ENCODE measurements at regions not wholly inside any gene's neighbourhood (a gene's known extent, or its start where the extent isn't known, plus 50 kb on each side); places are given as distances from the start of the nearest gene placed in this dataset.

GRCh38 chr21:27713154-27714109 is 746.5 kb upstream of the ADAMTS5 start:
- DNase-seq (ENCODE audit: low read depth, low spot score) = no peak
- in situ Hi-C loops (cut with HindIII; ENCODE audit: low pct_unique_long_range_greater_than_20kb, low sequenced_read_pairs) = no loop called here

- in situ Hi-C loops (cut with HindIII; ENCODE audit: low pct_unique_long_range_greater_than_20kb, low sequenced_read_pairs) = no loop called here
Observed at GRCh38 chr21:27704567-27705166, 737.8 kb upstream of the ADAMTS5 start.

GRCh38 chr21:27703791-27704190 is 736.9 kb upstream of the ADAMTS5 start:
- in situ Hi-C loops (cut with HindIII; ENCODE audit: low pct_unique_long_range_greater_than_20kb, low sequenced_read_pairs) = no loop called here
- no peak for DNase-seq (ENCODE audit: low read depth, low spot score)

More at GRCh38 chr21:27704567-27705166, 737.8 kb upstream of the ADAMTS5 start:
- DNase-seq (ENCODE audit: low read depth, low spot score) = no peak

GRCh38 chr21:27700974-27701614 is 734.2 kb upstream of the ADAMTS5 start:
- in situ Hi-C loops (cut with HindIII; ENCODE audit: low pct_unique_long_range_greater_than_20kb, low sequenced_read_pairs) = no loop called here
- DNase-seq (ENCODE audit: low read depth, low spot score) = peak; percentile 85

GRCh38 chr21:27695246-27695645 is 728.4 kb upstream of the ADAMTS5 start:
- in situ Hi-C loops (cut with HindIII; ENCODE audit: low pct_unique_long_range_greater_than_20kb, low sequenced_read_pairs) = no loop called here
- DNase-seq (ENCODE audit: low read depth, low spot score) = no peak

- in situ Hi-C loops (cut with HindIII; ENCODE audit: low pct_unique_long_range_greater_than_20kb, low sequenced_read_pairs) = no loop called here
- DNase-seq (ENCODE audit: low read depth, low spot score) = peak; percentile 40
Observed at GRCh38 chr21:27694667-27695066, 727.8 kb upstream of the ADAMTS5 start.

- DNase-seq (ENCODE audit: low read depth, low spot score) = peak; percentile 40
- in situ Hi-C loops (cut with HindIII; ENCODE audit: low pct_unique_long_range_greater_than_20kb, low sequenced_read_pairs) = no loop called here
Observed at GRCh38 chr21:27693376-27693775, 726.5 kb upstream of the ADAMTS5 start.

GRCh38 chr21:27691516-27691915 is 724.6 kb upstream of the ADAMTS5 start:
- in situ Hi-C loops (cut with HindIII; ENCODE audit: low pct_unique_long_range_greater_than_20kb, low sequenced_read_pairs) = no loop called here
- DNase-seq (ENCODE audit: low read depth, low spot score) = no peak

- in situ Hi-C loops (cut with HindIII; ENCODE audit: low pct_unique_long_range_greater_than_20kb, low sequenced_read_pairs) = no loop called here
- no peak for DNase-seq (ENCODE audit: low read depth, low spot score)
Observed at GRCh38 chr21:27691006-27691405, 724.1 kb upstream of the ADAMTS5 start.

- in situ Hi-C loops (cut with HindIII; ENCODE audit: low pct_unique_long_range_greater_than_20kb, low sequenced_read_pairs) = no loop called here
- DNase-seq (ENCODE audit: low read depth, low spot score) = no peak
Observed at GRCh38 chr21:27690426-27690825, 723.5 kb upstream of the ADAMTS5 start.

GRCh38 chr21:27688773-27689172 is 721.9 kb upstream of the ADAMTS5 start:
- in situ Hi-C loops (cut with HindIII; ENCODE audit: low pct_unique_long_range_greater_than_20kb, low sequenced_read_pairs) = no loop called here
- no peak for DNase-seq (ENCODE audit: low read depth, low spot score)

GRCh38 chr21:27683292-27683691 is 716.4 kb upstream of the ADAMTS5 start:
- in situ Hi-C loops (cut with HindIII; ENCODE audit: low pct_unique_long_range_greater_than_20kb, low sequenced_read_pairs) = no loop called here
- DNase-seq (ENCODE audit: low read depth, low spot score) = no peak

- in situ Hi-C loops (cut with HindIII; ENCODE audit: low pct_unique_long_range_greater_than_20kb, low sequenced_read_pairs) = no loop called here
Observed at GRCh38 chr21:27681841-27682240, 715.0 kb upstream of the ADAMTS5 start.

GRCh38 chr21:27681038-27681437 is 714.1 kb upstream of the ADAMTS5 start:
- in situ Hi-C loops (cut with HindIII; ENCODE audit: low pct_unique_long_range_greater_than_20kb, low sequenced_read_pairs) = no loop called here
- no peak for DNase-seq (ENCODE audit: low read depth, low spot score)

More at GRCh38 chr21:27681841-27682240, 715.0 kb upstream of the ADAMTS5 start:
- DNase-seq (ENCODE audit: low read depth, low spot score) = no peak

- in situ Hi-C loops (cut with HindIII; ENCODE audit: low pct_unique_long_range_greater_than_20kb, low sequenced_read_pairs) = no loop called here
- DNase-seq (ENCODE audit: low read depth, low spot score) = no peak
Observed at GRCh38 chr21:27680181-27680580, 713.3 kb upstream of the ADAMTS5 start.

- no peak for DNase-seq (ENCODE audit: low read depth, low spot score)
- in situ Hi-C loops (cut with HindIII; ENCODE audit: low pct_unique_long_range_greater_than_20kb, low sequenced_read_pairs) = no loop called here
Observed at GRCh38 chr21:27678511-27678910, 711.6 kb upstream of the ADAMTS5 start.

GRCh38 chr21:27677546-27677945 is 710.7 kb upstream of the ADAMTS5 start:
- in situ Hi-C loops (cut with HindIII; ENCODE audit: low pct_unique_long_range_greater_than_20kb, low sequenced_read_pairs) = no loop called here

GRCh38 chr21:27675306-27675705 is 708.4 kb upstream of the ADAMTS5 start:
- DNase-seq (ENCODE audit: low read depth, low spot score) = no peak
- in situ Hi-C loops (cut with HindIII; ENCODE audit: low pct_unique_long_range_greater_than_20kb, low sequenced_read_pairs) = no loop called here

More at GRCh38 chr21:27677546-27677945, 710.7 kb upstream of the ADAMTS5 start:
- DNase-seq (ENCODE audit: low read depth, low spot score) = no peak

Data from SK-MEL-5 (cell line).